ENCODE measurements at regions not wholly inside any gene's neighbourhood (a gene's known extent, or its start where the extent isn't known, plus 50 kb on each side); places are given as distances from the start of the nearest gene placed in this dataset.

DNA sequence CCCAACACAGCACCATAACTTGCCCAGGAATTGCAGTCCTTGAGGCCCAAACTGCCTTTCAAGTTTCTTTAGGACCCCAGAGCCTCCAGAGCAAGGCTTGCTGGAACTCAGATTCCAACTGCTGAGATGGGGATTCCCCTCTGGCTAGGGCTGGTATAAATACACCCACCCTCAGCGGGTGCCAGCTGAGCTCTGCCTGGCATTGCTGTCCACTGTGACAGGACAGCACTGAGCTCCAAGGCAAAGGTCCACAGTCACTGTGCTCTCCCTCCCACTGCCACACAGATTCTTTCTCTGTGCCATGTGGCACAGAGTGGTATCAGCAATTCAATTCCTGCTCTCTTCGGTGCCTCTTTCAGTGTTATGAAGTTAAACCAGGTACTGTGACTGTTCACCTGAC is 304.2 kb upstream of the LMCD1 start:
- H3K4me3 ChIP-seq: no peak overlapping the region
- H3K4me1 ChIP-seq: no peaks in the 10 kb centered on the region
- no peaks in the 10 kb centered on the region for H3K9me3 ChIP-seq
- intact Hi-C loops (cut with DNase I): no loop called here
- H3K36me3 ChIP-seq: no peaks in the 10 kb centered on the region
- ATAC-seq (no peak), DNase-seq (no peak)
- no peaks in the 10 kb centered on the region for H3K27me3 ChIP-seq (ENCODE audit: low read depth)
- no peak for TF ChIP-seq CTCF (IDR thresholded peaks at IDR 0.05)
- H3K27ac ChIP-seq: no peak overlapping the region

DNA sequence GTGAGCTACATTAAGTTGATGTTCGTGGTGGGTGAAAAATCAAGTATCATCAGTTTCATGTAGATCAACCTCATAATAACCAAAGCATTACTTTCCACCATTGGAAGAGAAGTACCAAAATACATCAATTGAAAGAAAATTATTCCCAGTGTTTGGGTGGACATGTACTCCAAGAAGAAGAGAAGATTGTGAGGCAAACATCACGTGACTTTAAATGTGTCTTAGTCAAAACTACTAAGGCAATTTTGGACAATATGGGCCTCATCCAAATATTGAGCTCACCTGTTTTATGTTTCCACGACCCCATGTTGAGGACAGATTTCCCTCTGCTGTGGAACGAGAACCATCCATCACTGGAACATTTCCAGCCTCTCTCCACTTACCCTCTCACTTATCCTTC is 303.0 kb upstream of the LMCD1 start:
- Histone ChIP-seq H3K27ac (no peak overlapping the region), H3K4me3 (no peak overlapping the region), H3K36me3 (no peaks in the 10 kb centered on the region), H3K27me3 (ENCODE audit: low read depth) (no peaks in the 10 kb centered on the region), H3K9me3 (no peaks in the 10 kb centered on the region), H3K4me1 (no peaks in the 10 kb centered on the region)
- no peak for TF ChIP-seq CTCF (IDR thresholded peaks at IDR 0.05)
- intact Hi-C loops (cut with DNase I): no loop called here
- ATAC-seq (no peak), DNase-seq (no peak)

GRCh38 chr3:8200996-8201395 is 300.6 kb upstream of the LMCD1 start:
- DNase-seq (no peak), ATAC-seq (no peak)
- intact Hi-C loops (cut with DNase I): no loop called here
- H3K27me3 ChIP-seq (ENCODE audit: low read depth): no peaks in the 10 kb centered on the region
- no peaks in the 10 kb centered on the region for H3K36me3 ChIP-seq
- no peak overlapping the region for H3K27ac ChIP-seq
- no peak overlapping the region for H3K4me3 ChIP-seq
- H3K9me3 ChIP-seq: no peaks in the 10 kb centered on the region
- TF ChIP-seq CTCF (IDR thresholded peaks at IDR 0.05): no peak
- H3K4me1 ChIP-seq: no peaks in the 10 kb centered on the region

- no peaks in the 10 kb centered on the region for H3K4me1 ChIP-seq
- H3K36me3 ChIP-seq: no peaks in the 10 kb centered on the region
- H3K9me3 ChIP-seq: no peaks in the 10 kb centered on the region
- no peaks in the 10 kb centered on the region for H3K27me3 ChIP-seq (ENCODE audit: low read depth)
- no peak for TF ChIP-seq CTCF (IDR thresholded peaks at IDR 0.05)
- no peak overlapping the region for H3K4me3 ChIP-seq
- ATAC-seq (no peak), DNase-seq (no peak)
- intact Hi-C loops (cut with DNase I): no loop called here
- H3K27ac ChIP-seq: no peak overlapping the region
Observed at GRCh38 chr3:8201886-8202285, 299.7 kb upstream of the LMCD1 start.

- DNase-seq (no peak), ATAC-seq (no peak)
- intact Hi-C loops (cut with DNase I): no loop called here
- no peak for TF ChIP-seq CTCF (IDR thresholded peaks at IDR 0.05)
- Histone ChIP-seq H3K27ac (no peak overlapping the region), H3K4me3 (no peak overlapping the region), H3K36me3 (no peaks in the 10 kb centered on the region), H3K4me1 (no peaks in the 10 kb centered on the region), H3K9me3 (no peaks in the 10 kb centered on the region), H3K27me3 (ENCODE audit: low read depth) (no peaks in the 10 kb centered on the region)
Observed at GRCh38 chr3:8204331-8204730, 297.3 kb upstream of the LMCD1 start.

Data from lower lobe of right lung (tissue), 2 donors.